ENCODE measurements at regions not wholly inside any gene's neighbourhood (a gene's known extent, or its start where the extent isn't known, plus 50 kb on each side); places are given as distances from the start of the nearest gene placed in this dataset.
"Not testable (repeated sequence)": the region's sequence is repeated elsewhere in the genome, so short reads cannot be mapped to it uniquely, and the experiment has no call there.

- ATAC-seq (no peak), DNase-seq (no peak)
- intact Hi-C loops (cut with DNase I) = no loop called here
Observed at GRCh38 chr2:210730672-210731071, 174.3 kb downstream of the CPS1 start.

- DNase-seq; intact Hi-C loops (cut with DNase I); ATAC-seq: not testable (repeated sequence)
Observed at GRCh38 chr2:210746826-210747225, 190.4 kb downstream of the CPS1 start.

- intact Hi-C loops (cut with DNase I) = no loop called here
- DNase-seq (no peak), ATAC-seq (no peak)
Observed at GRCh38 chr2:210752532-210752931, 196.1 kb downstream of the CPS1 start.

GRCh38 chr2:210753386-210753785, 197.0 kb downstream of the CPS1 start:
- no peak for ATAC-seq
- intact Hi-C loops (cut with DNase I) = no loop called here
- no peak for DNase-seq

GRCh38 chr2:210756855-210757254, 200.5 kb downstream of the CPS1 start:
- DNase-seq = no peak
- ATAC-seq = no peak
- intact Hi-C loops (cut with DNase I) = no loop called here

- DNase-seq = no peak
- intact Hi-C loops (cut with DNase I) = no loop called here
- ATAC-seq = no peak
Observed at GRCh38 chr2:210762604-210763588, 206.5 kb downstream of the CPS1 start.

- DNase-seq (no peak), ATAC-seq (no peak)
- intact Hi-C loops (cut with DNase I) = no loop called here
Observed at GRCh38 chr2:210768329-210768910, 212.0 kb downstream of the CPS1 start.

GRCh38 chr2:210776756-210777155, 220.4 kb downstream of the CPS1 start:
- intact Hi-C loops (cut with DNase I) = no loop called here
- DNase-seq (no peak), ATAC-seq (no peak)

GRCh38 chr2:210782222-210782621, 225.8 kb downstream of the CPS1 start:
- DNase-seq (no peak), ATAC-seq (no peak)
- intact Hi-C loops (cut with DNase I) = no loop called here

- intact Hi-C loops (cut with DNase I) = not testable (repeated sequence)
Observed at GRCh38 chr2:210787831-210788230, 231.4 kb downstream of the CPS1 start.

GRCh38 chr2:210792000-210792399, 235.6 kb downstream of the CPS1 start:
- DNase-seq (peak; percentile 24), ATAC-seq (peak; percentile 95 to 96)
- intact Hi-C loops (cut with DNase I) = no loop called here

More at GRCh38 chr2:210787831-210788230, 231.4 kb downstream of the CPS1 start:
- DNase-seq, ATAC-seq: not testable (repeated sequence)

GRCh38 chr2:210795506-210795905, 239.1 kb downstream of the CPS1 start:
- ATAC-seq (no peak), DNase-seq (no peak)
- intact Hi-C loops (cut with DNase I) = no loop called here

GRCh38 chr2:210798180-210798579, 241.8 kb downstream of the CPS1 start:
- intact Hi-C loops (cut with DNase I) = no loop called here
- no peak for DNase-seq
- no peak for ATAC-seq

- intact Hi-C loops (cut with DNase I) = no loop called here
- no peak for ATAC-seq
- DNase-seq = no peak
Observed at GRCh38 chr2:210814251-210815025, 258.0 kb downstream of the CPS1 start.

GRCh38 chr2:210816769-210817168, 260.4 kb downstream of the CPS1 start:
- no peak for ATAC-seq
- intact Hi-C loops (cut with DNase I) = no loop called here
- DNase-seq = no peak

- intact Hi-C loops (cut with DNase I) = no loop called here
- no peak for DNase-seq
- ATAC-seq = no peak
Observed at GRCh38 chr2:210818473-210818872, 262.1 kb downstream of the CPS1 start.

- no peak for ATAC-seq
- DNase-seq = no peak
- intact Hi-C loops (cut with DNase I) = no loop called here
Observed at GRCh38 chr2:210833403-210833802, 277.0 kb downstream of the CPS1 start.

- intact Hi-C loops (cut with DNase I) = no loop called here
- DNase-seq (no peak), ATAC-seq (no peak)
Observed at GRCh38 chr2:210839034-210839433, 282.6 kb downstream of the CPS1 start.

- intact Hi-C loops (cut with DNase I) = no loop called here
- DNase-seq (no peak), ATAC-seq (no peak)
Observed at GRCh38 chr2:210839450-210839849, 283.1 kb downstream of the CPS1 start.

- intact Hi-C loops (cut with DNase I) = no loop called here
- ATAC-seq (no peak), DNase-seq (no peak)
Observed at GRCh38 chr2:210842896-210843295, 286.5 kb downstream of the CPS1 start.
